Keratinocyte (primary cell): ENCODE measurements at regions not wholly inside any gene's neighbourhood (a gene's known extent, or its start where the extent isn't known, plus 50 kb on each side); places are given as distances from the start of the nearest gene placed in this dataset.

Experiments
- DNase-seq: peaks from one replicate; pipeline ENCODE4 v3.0.0-alpha.2; 2011; ENCODE audit warnings: low read depth, missing footprints, low spot score
- FAIRE-seq: peaks from 2 replicates; lab custom pipeline; 2011; peaks lifted over from hg19 to GRCh38; lab: Jason Lieb, UNC
- H2AFZ ChIP-seq: 2 replicates; pipeline ENCODE4 v1.6.0; 2012; ENCODE audit warnings: low read length, control low read depth, inconsistent platforms; ENCODE audit not compliant: control insufficient read depth
- H3K27ac ChIP-seq: 2 replicates; pipeline ENCODE4 v1.5.1; 2011; ENCODE audit warnings: low read length; ENCODE audit not compliant: control insufficient read depth, insufficient read depth
- H3K27me3 ChIP-seq: 3 replicates; pipeline ENCODE4 v1.6.0; 2011; ENCODE audit warnings: low read length; ENCODE audit not compliant: control insufficient read depth, insufficient read depth; ENCODE audit errors: extremely low read depth
- H3K36me3 ChIP-seq, 2 experiments: 2 replicates in 1 of 2; 3 replicates in 1 of 2; pipeline ENCODE4 v1.5.1; 2011; ENCODE audit warnings: low read length in 2 of 2, mild to moderate bottlenecking in 1 of 2; ENCODE audit not compliant: control insufficient read depth in 2 of 2, insufficient read depth in 2 of 2; ENCODE audit errors: extremely low read depth in 1 of 2
- H3K4me1 ChIP-seq: 3 replicates; pipeline ENCODE4 v1.5.1; 2011; ENCODE audit warnings: low read length; ENCODE audit not compliant: control insufficient read depth, insufficient read depth; ENCODE audit errors: extremely low read depth
- H3K4me2 ChIP-seq: 3 replicates; pipeline ENCODE4 v1.6.0; 2011; ENCODE audit warnings: low read depth, low read length; ENCODE audit not compliant: control insufficient read depth, insufficient read depth; ENCODE audit errors: extremely low read depth
- H3K4me3 ChIP-seq, 3 experiments: fragments of 200-600 bp in 1 of 3; sonication (generic) in 1 of 3; 2 replicates in 2 of 3; 3 replicates in 1 of 3; pipeline ENCODE4 v1.5.1; 2011 to 2016; ENCODE audit warnings: low read length in 3 of 3, mild to moderate bottlenecking in 3 of 3, control low read depth in 2 of 3, inconsistent platforms in 1 of 3, low read depth in 1 of 3, mixed read lengths in 1 of 3, mixed run types in 1 of 3, moderate library complexity in 1 of 3; ENCODE audit not compliant: control insufficient read depth in 2 of 3, insufficient read depth in 2 of 3; ENCODE audit errors: extremely low read depth in 1 of 3
- H3K79me2 ChIP-seq: 2 replicates; pipeline ENCODE4 v1.6.0; 2012; ENCODE audit warnings: low read length; ENCODE audit not compliant: control insufficient read depth, insufficient read depth
- H3K9ac ChIP-seq: 3 replicates; pipeline ENCODE4 v1.6.0; 2011; ENCODE audit warnings: low read length; ENCODE audit not compliant: control insufficient read depth, insufficient read depth; ENCODE audit errors: extremely low read depth
- H3K9me1 ChIP-seq: 3 replicates; pipeline ENCODE4 v1.6.0; 2011; ENCODE audit warnings: low read length; ENCODE audit not compliant: control insufficient read depth, insufficient read depth; ENCODE audit errors: extremely low read depth
- H3K9me3 ChIP-seq: 2 replicates; pipeline ENCODE4 v1.5.1; 2012; ENCODE audit warnings: low read depth, low read length; ENCODE audit not compliant: control insufficient read depth
- H4K20me1 ChIP-seq: 3 replicates; pipeline ENCODE4 v1.6.0; 2011; ENCODE audit warnings: low read length; ENCODE audit not compliant: control insufficient read depth, insufficient read depth; ENCODE audit errors: extremely low read depth
- EZH2 ChIP-seq: IDR thresholded peaks from one replicate; pipeline ENCODE4 v1.6.1; 2012; ENCODE audit warnings: inconsistent platforms, mild to moderate bottlenecking, low read length, moderate library complexity
- dilution Hi-C: fragments of 300-500 bp; cut with MboI; formaldehyde crosslinking; loops from one replicate; pipeline ENCODE4 v1.7.0; 2020; ENCODE audit warnings: low sequenced_read_pairs; ENCODE audit not compliant: extremely low pct_ligation_motif_present
- TF ChIP-seq, protein P1 (sequence below), 3 experiments: IDR thresholded peaks in 1 of 3; conservative IDR thresholded peaks in 1 of 3; optimal IDR thresholded peaks in 1 of 3; 2 replicates in 2 of 3; 3 replicates in 1 of 3; pipeline versions ENCODE3 to v1.5.1; 2011; ENCODE audit warnings: low read length in 3 of 3, mild to moderate bottlenecking in 3 of 3, moderate library complexity in 2 of 3, control low read depth in 1 of 3, inconsistent platforms in 1 of 3; ENCODE audit not compliant: insufficient read depth in 2 of 3; ENCODE audit errors: extremely low read depth in 1 of 3

DNA sequence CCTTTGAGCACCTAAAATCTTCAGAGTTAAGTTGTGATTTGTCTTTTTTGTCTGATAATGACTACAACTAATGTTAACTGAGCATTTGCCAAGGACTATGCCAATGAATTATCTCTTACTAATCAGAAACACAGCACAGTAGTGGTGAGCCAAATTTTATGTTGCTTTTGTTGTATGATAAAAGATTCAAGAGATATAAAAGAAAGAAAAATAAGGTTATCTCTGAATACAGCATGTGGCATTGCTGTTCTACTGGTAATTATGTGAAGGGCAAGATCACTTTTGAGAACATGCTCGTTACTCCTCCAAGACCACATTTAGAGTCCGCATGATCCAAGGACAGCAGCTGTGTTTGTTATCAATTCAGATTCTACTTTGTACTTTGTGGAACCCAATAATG is 133.4 kb upstream of the MYLIP start:
- Histone ChIP-seq H3K79me2 (no peaks in the 10 kb centered on the region), H3K27ac (no peak overlapping the region), H4K20me1 (no peaks in the 10 kb centered on the region), H3K4me1 (no peaks in the 10 kb centered on the region), H3K27me3 (peaks cover 3% of the 10 kb centered on the region), H3K9me1 (no peaks in the 10 kb centered on the region), H3K9ac (no peak overlapping the region), H3K4me3 (no peak overlapping the region), H2AFZ (no peak overlapping the region), H3K4me2 (no peak overlapping the region), H3K36me3 (no peaks in the 10 kb centered on the region), H3K9me3 (no peaks in the 10 kb centered on the region)
- FAIRE-seq (no peak), DNase-seq (no peak)
- dilution Hi-C loops, result no loop called here
- TF ChIP-seq, protein P1, sequence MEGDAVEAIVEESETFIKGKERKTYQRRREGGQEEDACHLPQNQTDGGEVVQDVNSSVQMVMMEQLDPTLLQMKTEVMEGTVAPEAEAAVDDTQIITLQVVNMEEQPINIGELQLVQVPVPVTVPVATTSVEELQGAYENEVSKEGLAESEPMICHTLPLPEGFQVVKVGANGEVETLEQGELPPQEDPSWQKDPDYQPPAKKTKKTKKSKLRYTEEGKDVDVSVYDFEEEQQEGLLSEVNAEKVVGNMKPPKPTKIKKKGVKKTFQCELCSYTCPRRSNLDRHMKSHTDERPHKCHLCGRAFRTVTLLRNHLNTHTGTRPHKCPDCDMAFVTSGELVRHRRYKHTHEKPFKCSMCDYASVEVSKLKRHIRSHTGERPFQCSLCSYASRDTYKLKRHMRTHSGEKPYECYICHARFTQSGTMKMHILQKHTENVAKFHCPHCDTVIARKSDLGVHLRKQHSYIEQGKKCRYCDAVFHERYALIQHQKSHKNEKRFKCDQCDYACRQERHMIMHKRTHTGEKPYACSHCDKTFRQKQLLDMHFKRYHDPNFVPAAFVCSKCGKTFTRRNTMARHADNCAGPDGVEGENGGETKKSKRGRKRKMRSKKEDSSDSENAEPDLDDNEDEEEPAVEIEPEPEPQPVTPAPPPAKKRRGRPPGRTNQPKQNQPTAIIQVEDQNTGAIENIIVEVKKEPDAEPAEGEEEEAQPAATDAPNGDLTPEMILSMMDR (optimal IDR thresholded peaks at IDR 0.05 in 1 of 3, IDR thresholded peaks at IDR 0.05 in 1 of 3, conservative IDR thresholded peaks at IDR 0.05 in 1 of 3; ENCODE audit: extremely low read depth in 1 of 3, insufficient read depth in 2 of 3, low read length in 3 of 3), result no peak
- TF ChIP-seq EZH2, result no peak

DNA sequence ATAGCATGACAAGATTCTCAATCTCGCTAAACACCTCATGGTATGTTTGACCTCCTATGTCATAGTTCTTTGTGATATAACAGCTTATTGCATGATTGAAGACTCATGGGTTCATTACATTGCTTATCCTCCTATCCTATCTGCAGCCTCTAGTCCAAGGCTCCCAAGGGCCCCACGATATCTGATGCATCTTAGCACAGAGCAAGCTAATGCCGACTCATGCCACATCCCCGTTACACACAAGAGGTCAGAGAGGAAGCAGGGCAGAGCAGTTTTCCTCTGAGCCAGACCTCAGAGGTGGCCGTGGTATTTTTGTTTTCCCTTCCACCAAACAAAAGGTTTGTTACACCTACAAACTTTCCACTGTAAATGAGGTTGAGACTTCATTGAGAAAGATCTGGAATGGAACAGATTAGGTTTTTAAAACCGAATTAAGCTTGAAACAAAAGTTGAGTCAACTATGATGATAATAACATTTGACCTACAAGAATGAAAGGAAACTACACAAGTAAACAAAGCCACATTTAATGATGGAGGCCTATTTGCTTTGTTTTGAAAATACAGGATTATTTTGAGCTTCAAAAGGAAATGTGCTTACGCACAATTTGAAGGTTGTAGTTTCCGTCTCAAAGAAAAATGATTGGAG is 133.9 kb upstream of the MYLIP start:
- H3K9me3 ChIP-seq, result no peaks in the 10 kb centered on the region
- no peaks in the 10 kb centered on the region for H4K20me1 ChIP-seq
- H3K79me2 ChIP-seq, result no peaks in the 10 kb centered on the region
- H2AFZ ChIP-seq, result no peak overlapping the region
- TF ChIP-seq, protein P1 (optimal IDR thresholded peaks at IDR 0.05 in 1 of 3, IDR thresholded peaks at IDR 0.05 in 1 of 3, conservative IDR thresholded peaks at IDR 0.05 in 1 of 3; ENCODE audit: extremely low read depth in 1 of 3, insufficient read depth in 2 of 3, low read length in 3 of 3), result no peak
- no peak for TF ChIP-seq EZH2
- H3K9ac ChIP-seq, result no peak overlapping the region
- no peak overlapping the region for H3K27ac ChIP-seq
- no peaks in the 10 kb centered on the region for H3K36me3 ChIP-seq
- DNase-seq (no peak), FAIRE-seq (no peak)
- no peak overlapping the region for H3K4me3 ChIP-seq
- H3K4me2 ChIP-seq, result no peak overlapping the region
- H3K4me1 ChIP-seq, result no peaks in the 10 kb centered on the region
- dilution Hi-C loops, result no loop called here
- H3K27me3 ChIP-seq, result peaks cover 3% of the 10 kb centered on the region
- H3K9me1 ChIP-seq, result no peaks in the 10 kb centered on the region
